Esophagus muscularis mucosa (tissue), 3 donors: ENCODE measurements at regions not wholly inside any gene's neighbourhood (a gene's known extent, or its start where the extent isn't known, plus 50 kb on each side); places are given as distances from the start of the nearest gene placed in this dataset.

Source experiments
- CTCF ChIP-seq, 3 experiments: fragments of 200-600 bp in 2 of 3; fragments of 450-650 bp in 1 of 3; sonication (generic) in 2 of 3; IDR thresholded peaks; one replicate each; pipeline ENCODE4 v1.5.1; 2017 to 2019; ENCODE audit warnings: antibody characterized with exemption in 3 of 3, mild to moderate bottlenecking in 2 of 3, moderate library complexity in 1 of 3
- EP300 ChIP-seq: sonication (generic); formaldehyde crosslinking; IDR thresholded peaks from one replicate; pipeline ENCODE4 v1.6.1; 2017; ENCODE audit warnings: antibody characterized with exemption

- TF ChIP-seq CTCF (IDR thresholded peaks at IDR 0.05) (no peak), EP300 (no peak)
Observed at GRCh38 chrX:125628435-125628834, 308.8 kb downstream of the TEX13C start.
